HG03460 (cell line): ENCODE measurements at regions not wholly inside any gene's neighbourhood (a gene's known extent, or its start where the extent isn't known, plus 50 kb on each side); places are given as distances from the start of the nearest gene placed in this dataset.
"Not testable (repeated sequence)": the region's sequence is repeated elsewhere in the genome, so short reads cannot be mapped to it uniquely, and the experiment has no call there.

Experiments
- ATAC-seq: cut with Tn5 transposase; IDR thresholded peaks from one replicate; pipeline ENCODE4 v1.9.1; 2021; ENCODE audit not compliant: unreplicated experiment

- ATAC-seq: not testable (repeated sequence)
Observed at GRCh38 chr20:5453745-5454144, 137.0 kb upstream of the PROKR2 start.

GRCh38 chr20:5453316-5453715 lies 136.6 kb upstream of the PROKR2 start:
- not testable (repeated sequence) for ATAC-seq

GRCh38 chr20:5452691-5453090 lies 135.9 kb upstream of the PROKR2 start:
- ATAC-seq: not testable (repeated sequence)

- ATAC-seq: not testable (repeated sequence)
Observed at GRCh38 chr20:5452286-5452685, 135.5 kb upstream of the PROKR2 start.

GRCh38 chr20:5451643-5452210 lies 135.0 kb upstream of the PROKR2 start:
- no peak for ATAC-seq

- no peak for ATAC-seq
Observed at GRCh38 chr20:5448449-5449118, 131.8 kb upstream of the PROKR2 start.

GRCh38 chr20:5447188-5447587 lies 130.4 kb upstream of the PROKR2 start:
- ATAC-seq: no peak

GRCh38 chr20:5445611-5446010 lies 128.9 kb upstream of the PROKR2 start:
- no peak for ATAC-seq

- ATAC-seq: no peak
Observed at GRCh38 chr20:5442101-5442500, 125.3 kb upstream of the PROKR2 start.

- no peak for ATAC-seq
Observed at GRCh38 chr20:5434116-5434515, 117.4 kb upstream of the PROKR2 start.

- no peak for ATAC-seq
Observed at GRCh38 chr20:5433352-5433751, 116.6 kb upstream of the PROKR2 start.

- no peak for ATAC-seq
Observed at GRCh38 chr20:5432030-5432429, 115.3 kb upstream of the PROKR2 start.

GRCh38 chr20:5430670-5431069 lies 113.9 kb upstream of the PROKR2 start:
- ATAC-seq: no peak

GRCh38 chr20:5426026-5426425 lies 109.3 kb upstream of the PROKR2 start:
- no peak for ATAC-seq

- no peak for ATAC-seq
Observed at GRCh38 chr20:5416086-5416485, 99.3 kb upstream of the PROKR2 start.

- ATAC-seq: no peak
Observed at GRCh38 chr20:5413394-5413793, 96.6 kb upstream of the PROKR2 start.

- no peak for ATAC-seq
Observed at GRCh38 chr20:5410470-5410869, 93.7 kb upstream of the PROKR2 start.

GRCh38 chr20:5402903-5403531 lies 86.3 kb upstream of the PROKR2 start:
- peak; percentile 59 for ATAC-seq

GRCh38 chr20:5401277-5401875 lies 84.6 kb upstream of the PROKR2 start:
- ATAC-seq: no peak

GRCh38 chr20:5400164-5400762 lies 83.5 kb upstream of the PROKR2 start:
- no peak for ATAC-seq

- ATAC-seq: no peak
Observed at GRCh38 chr20:5397393-5397792, 80.6 kb upstream of the PROKR2 start.
